CD4-positive, alpha-beta T cell (primary cell): ENCODE measurements at regions not wholly inside any gene's neighbourhood (a gene's known extent, or its start where the extent isn't known, plus 50 kb on each side); places are given as distances from the start of the nearest gene placed in this dataset.

Experiments
- ATAC-seq: fragments of 200-7000 bp; cut with Tn5 transposase; one replicate; pipeline ENCODE4 v1.10.0; 2022; ENCODE audit warnings: mild to moderate bottlenecking; ENCODE audit not compliant: poor library complexity
- CTCF ChIA-PET: fragments of 350-600 bp; sonication (Branson Sonifier 250); formaldehyde crosslinking; loops from one replicate; lab custom pipeline; 2021; ENCODE audit warnings: antibody characterized with exemption, inconsistent platforms; lab: Charles Lee
- POLR2A ChIA-PET: fragments of 350-600 bp; sonication (Branson Sonifier 250); formaldehyde crosslinking; loops from one replicate; lab custom pipeline; 2021; ENCODE audit warnings: antibody characterized with exemption, inconsistent platforms; lab: Charles Lee
- DNase-seq, 14 experiments: peaks; one replicate each; pipeline ENCODE4 v3.0.0-alpha.2; 2013 to 2020; ENCODE audit warnings: mixed read lengths in 2 of 14
- H3K27ac ChIP-seq, 2 donors: one replicate each; pipeline versions ENCODE4 v1.5.1 to v1.7.0; 2013; ENCODE audit warnings: low read length in 2 of 2, low read depth in 1 of 2, mild to moderate bottlenecking in 1 of 2
- H3K27me3 ChIP-seq, 2 experiments: 1 replicate in 1 of 2; 2 replicates in 1 of 2; pipeline versions ENCODE4 v1.6.1 to v1.7.0; 2013; ENCODE audit warnings: low read length in 2 of 2, control low read depth in 1 of 2, mild to moderate bottlenecking in 1 of 2, moderate library complexity in 1 of 2; ENCODE audit not compliant: insufficient read depth in 2 of 2, control insufficient read depth in 1 of 2
- H3K36me3 ChIP-seq: one replicate; pipeline ENCODE4 v1.6.1; 2013; ENCODE audit warnings: low read length, control low read depth; ENCODE audit not compliant: insufficient read depth
- H3K4me1 ChIP-seq: one replicate; pipeline ENCODE4 v1.6.1; 2013; ENCODE audit warnings: low read length, control low read depth; ENCODE audit not compliant: insufficient read depth
- H3K4me3 ChIP-seq: one replicate; pipeline ENCODE4 v1.5.1; 2013; ENCODE audit warnings: mild to moderate bottlenecking, low read length, moderate library complexity
- H3K9me3 ChIP-seq, 2 experiments: 1 replicate in 1 of 2; 2 replicates in 1 of 2; pipeline versions ENCODE4 v1.6.1 to v1.7.0; 2013; ENCODE audit warnings: low read length in 2 of 2, mild to moderate bottlenecking in 2 of 2, control low read depth in 1 of 2, moderate library complexity in 1 of 2; ENCODE audit not compliant: control insufficient read depth in 1 of 2, insufficient read depth in 1 of 2
- H3K27ac Mint-ChIP-seq: one replicate; pipeline ENCODE4 v1.8.0; 2020; ENCODE audit warnings: mixed read lengths
- H3K27me3 Mint-ChIP-seq: one replicate; pipeline ENCODE4 v1.8.0; 2021; ENCODE audit warnings: mixed read lengths
- H3K36me3 Mint-ChIP-seq: one replicate; pipeline ENCODE4 v1.8.0; 2021; ENCODE audit warnings: low read depth, mixed read lengths
- H3K4me1 Mint-ChIP-seq: one replicate; pipeline ENCODE4 v1.8.0; 2021; ENCODE audit warnings: low read depth, mixed read lengths
- H3K4me3 Mint-ChIP-seq: one replicate; pipeline ENCODE4 v1.8.0; 2020; ENCODE audit warnings: mild to moderate bottlenecking, mixed read lengths
- H3K9me3 Mint-ChIP-seq: one replicate; pipeline ENCODE4 v1.8.0; 2020; ENCODE audit warnings: mixed read lengths
- CTCF ChIP-seq: fragments of 200-600 bp; IDR thresholded peaks from one replicate; pipeline ENCODE4 v1.8.0; 2022; ENCODE audit warnings: antibody characterized with exemption, mild to moderate bottlenecking
- intact Hi-C, 2 experiments: fragments of 100-400 bp; cut with DNase I in 1 of 2; cut with micrococcal nuclease in 1 of 2; formaldehyde crosslinking; loops; one replicate each; pipeline versions ENCODE4 v1.15.1 to v1.9.0; 2023 to 2025; cut with DNase I, micrococcal nuclease

GRCh38 chrX:20620306-20620705, 353.6 kb upstream of the RPS6KA3 start:
- Mint-ChIP-seq H3K36me3 (no peaks in the 10 kb centered on the region), H3K4me3 (no peak overlapping the region), H3K27ac (no peak overlapping the region), H3K9me3 (no peaks in the 10 kb centered on the region), H3K27me3 (no peaks in the 10 kb centered on the region), H3K4me1 (no peaks in the 10 kb centered on the region)
- Histone ChIP-seq H3K4me1 (no peaks in the 10 kb centered on the region), H3K27ac (no peak overlapping the region), H3K4me3 (no peak overlapping the region), H3K27me3 (peaks cover 0 to 2% of the 10 kb centered on the region in 2 experiments), H3K36me3 (no peaks in the 10 kb centered on the region), H3K9me3 (no peaks in the 10 kb centered on the region)
- no peak for TF ChIP-seq CTCF
- intact Hi-C loops: no loop called here
- DNase-seq: no peak
- no peak for ATAC-seq
- CTCF ChIA-PET: no interaction called here
- POLR2A ChIA-PET: no interaction called here

DNA sequence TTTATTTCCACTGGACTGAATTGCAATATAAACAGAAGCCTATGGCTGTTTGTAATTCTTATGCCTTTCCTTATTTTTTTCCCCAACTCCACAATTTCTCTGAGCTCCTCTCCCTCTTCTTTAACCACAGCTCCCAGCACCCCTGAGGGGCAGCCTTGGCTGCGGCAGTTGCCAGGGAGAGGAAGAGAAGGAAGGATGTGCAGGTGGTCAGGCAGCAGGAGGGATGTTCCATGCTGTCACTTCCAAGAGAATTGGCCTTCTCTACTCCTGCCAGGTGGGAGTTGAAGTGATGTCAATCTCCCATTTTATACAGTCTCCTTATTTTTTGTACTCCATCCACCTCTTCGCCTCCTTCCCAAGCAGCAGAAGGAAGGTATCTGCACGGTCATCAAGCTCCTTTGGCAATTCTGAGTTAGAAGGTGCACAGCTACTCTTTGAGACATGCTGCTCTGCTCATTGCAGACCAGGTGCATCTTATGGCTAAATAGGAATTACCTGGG, 343.3 kb upstream of the RPS6KA3 start:
- H3K27me3 Mint-ChIP-seq: peaks cover 20% of the 10 kb centered on the region
- no peaks in the 10 kb centered on the region for H3K4me1 Mint-ChIP-seq
- ChIA-PET CTCF (no interaction called here), POLR2A (no interaction called here)
- Histone ChIP-seq H3K27me3 (peaks cover 0 to 2% of the 10 kb centered on the region in 2 experiments), H3K36me3 (no peaks in the 10 kb centered on the region), H3K4me3 (no peak overlapping the region), H3K9me3 (no peaks in the 10 kb centered on the region), H3K27ac (no peak overlapping the region), H3K4me1 (no peaks in the 10 kb centered on the region)
- DNase-seq: no peak
- no peak for TF ChIP-seq CTCF
- H3K4me3 Mint-ChIP-seq: no peak overlapping the region
- ATAC-seq: no peak
- no peaks in the 10 kb centered on the region for H3K9me3 Mint-ChIP-seq
- intact Hi-C loops: no loop called here
- H3K36me3 Mint-ChIP-seq: no peaks in the 10 kb centered on the region
- no peak overlapping the region for H3K27ac Mint-ChIP-seq

- Mint-ChIP-seq H3K4me3 (no peak overlapping the region), H3K9me3 (no peaks in the 10 kb centered on the region), H3K4me1 (no peaks in the 10 kb centered on the region)
These were observed 340.1 kb upstream of the RPS6KA3 start for GRCh38 chrX:20606831-20607230.

More at GRCh38 chrX:20606831-20607230, 340.1 kb upstream of the RPS6KA3 start:
- CTCF ChIA-PET: no interaction called here
- no peaks in the 10 kb centered on the region for H3K36me3 ChIP-seq
- H3K27me3 ChIP-seq: peaks cover 0 to 2% of the 10 kb centered on the region in 2 experiments
- H3K36me3 Mint-ChIP-seq: no peaks in the 10 kb centered on the region
- H3K27me3 Mint-ChIP-seq: peaks cover 20% of the 10 kb centered on the region
- POLR2A ChIA-PET: no interaction called here
- no peak overlapping the region for H3K27ac ChIP-seq
- no peak for TF ChIP-seq CTCF
- no peak for ATAC-seq
- H3K4me3 ChIP-seq: no peak overlapping the region
- intact Hi-C loops: loop anchor here in 1 of 2 experiments (2.0 kb wide), 1 partner anchor 32 kb away; no protein-coding TSS in a partner anchor
- no peaks in the 10 kb centered on the region for H3K9me3 ChIP-seq
- no peaks in the 10 kb centered on the region for H3K4me1 ChIP-seq
- DNase-seq: no peak
- no peak overlapping the region for H3K27ac Mint-ChIP-seq
